Lower leg skin (tissue), 4 donors: ENCODE measurements at regions not wholly inside any gene's neighbourhood (a gene's known extent, or its start where the extent isn't known, plus 50 kb on each side); places are given as distances from the start of the nearest gene placed in this dataset.

Experiments used
- DNase-seq, 2 donors: peaks; one replicate each; pipeline ENCODE4 v3.0.0-alpha.2; 2019; ENCODE audit warnings: low spot score in 2 of 2
- H3K4me3 ChIP-seq: fragments of 200-600 bp; sonication (generic); 2 replicates; pipeline ENCODE4 v1.5.1; 2017; ENCODE audit warnings: mild to moderate bottlenecking, low read depth; ENCODE audit not compliant: poor library complexity, severe bottlenecking
- POLR2A ChIP-seq, 2 donors: fragments of 450-650 bp; IDR thresholded peaks; one replicate each; pipeline ENCODE4 v1.6.1; 2016 to 2017; ENCODE audit warnings: antibody characterized with exemption in 2 of 2, mild to moderate bottlenecking in 1 of 2, moderate library complexity in 1 of 2
- WGBS, 2 donors: methylation state at CpG; one replicate each; pipeline ENCODE4 v1.1.5; 2018; 5-methylcytosine and 5-hydroxymethylcytosine counted together
- intact Hi-C: fragments of 100-400 bp; cut with DNase I; formaldehyde crosslinking; loops from one replicate; pipeline ENCODE4 v1.15.0; 2023; ENCODE audit warnings: low total_unique reads
- TF ChIP-seq, protein P1 (sequence below), 3 donors: fragments of 450-650 bp; IDR thresholded peaks; one replicate each; pipeline ENCODE4 v1.5.1; 2016; ENCODE audit warnings: antibody characterized with exemption in 3 of 3, mild to moderate bottlenecking in 3 of 3, moderate library complexity in 2 of 3

DNA sequence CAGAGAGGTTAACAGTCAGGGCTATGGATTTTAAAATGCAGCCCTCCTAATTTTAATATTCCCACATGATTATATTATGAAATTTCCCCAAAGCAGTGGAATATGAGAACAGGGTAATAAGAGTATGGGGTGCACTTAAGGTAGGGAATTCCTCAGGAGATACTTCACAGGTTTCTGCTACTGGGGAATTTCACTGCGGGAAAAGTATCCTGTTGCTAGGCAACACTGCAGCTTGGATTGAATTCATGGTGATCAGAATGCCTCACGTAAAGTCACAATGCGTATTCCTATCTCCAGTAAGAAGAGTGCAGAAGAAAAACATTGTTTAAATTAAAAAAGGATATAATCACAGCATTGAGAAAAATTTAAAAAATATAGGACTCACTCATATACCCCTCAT lies 398.1 kb upstream of the RPS6KA3 start:
- no peak for DNase-seq
- 42 to 50% methylated on average over 3 of the region's 3 CpGs for WGBS, 2 donors
- TF ChIP-seq POLR2A (IDR thresholded peaks at IDR 0.05), result no peak
- TF ChIP-seq, protein P1, sequence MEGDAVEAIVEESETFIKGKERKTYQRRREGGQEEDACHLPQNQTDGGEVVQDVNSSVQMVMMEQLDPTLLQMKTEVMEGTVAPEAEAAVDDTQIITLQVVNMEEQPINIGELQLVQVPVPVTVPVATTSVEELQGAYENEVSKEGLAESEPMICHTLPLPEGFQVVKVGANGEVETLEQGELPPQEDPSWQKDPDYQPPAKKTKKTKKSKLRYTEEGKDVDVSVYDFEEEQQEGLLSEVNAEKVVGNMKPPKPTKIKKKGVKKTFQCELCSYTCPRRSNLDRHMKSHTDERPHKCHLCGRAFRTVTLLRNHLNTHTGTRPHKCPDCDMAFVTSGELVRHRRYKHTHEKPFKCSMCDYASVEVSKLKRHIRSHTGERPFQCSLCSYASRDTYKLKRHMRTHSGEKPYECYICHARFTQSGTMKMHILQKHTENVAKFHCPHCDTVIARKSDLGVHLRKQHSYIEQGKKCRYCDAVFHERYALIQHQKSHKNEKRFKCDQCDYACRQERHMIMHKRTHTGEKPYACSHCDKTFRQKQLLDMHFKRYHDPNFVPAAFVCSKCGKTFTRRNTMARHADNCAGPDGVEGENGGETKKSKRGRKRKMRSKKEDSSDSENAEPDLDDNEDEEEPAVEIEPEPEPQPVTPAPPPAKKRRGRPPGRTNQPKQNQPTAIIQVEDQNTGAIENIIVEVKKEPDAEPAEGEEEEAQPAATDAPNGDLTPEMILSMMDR (IDR thresholded peaks at IDR 0.05), result no peak
- intact Hi-C loops, result no loop called here
- H3K4me3 ChIP-seq, result no peak overlapping the region

DNA sequence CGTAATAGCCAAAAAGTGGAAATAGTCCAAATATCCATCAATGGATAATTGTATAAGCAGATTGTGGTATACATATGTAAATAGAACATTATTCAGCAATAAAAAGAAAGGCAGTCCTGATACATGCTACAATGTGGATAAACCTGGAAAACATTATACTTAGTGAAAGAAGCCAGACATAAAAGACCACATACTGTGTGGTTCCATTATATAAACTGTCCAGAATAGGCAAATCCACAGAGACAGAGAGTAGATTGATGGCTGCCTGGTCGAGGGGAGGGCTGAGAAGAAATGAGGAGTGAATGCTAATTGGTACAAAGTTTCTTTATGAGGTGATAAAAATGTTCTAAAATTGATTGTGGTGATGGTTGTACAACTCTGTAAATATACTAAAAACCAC lies 397.4 kb upstream of the RPS6KA3 start:
- WGBS, 2 donors, result 42 to 70% methylated on average over 2 of the region's 2 CpGs
- no peak for DNase-seq
- intact Hi-C loops, result no loop called here
- no peak for TF ChIP-seq POLR2A (IDR thresholded peaks at IDR 0.05)
- TF ChIP-seq, protein P1 (IDR thresholded peaks at IDR 0.05), result no peak
- no peak overlapping the region for H3K4me3 ChIP-seq

DNA sequence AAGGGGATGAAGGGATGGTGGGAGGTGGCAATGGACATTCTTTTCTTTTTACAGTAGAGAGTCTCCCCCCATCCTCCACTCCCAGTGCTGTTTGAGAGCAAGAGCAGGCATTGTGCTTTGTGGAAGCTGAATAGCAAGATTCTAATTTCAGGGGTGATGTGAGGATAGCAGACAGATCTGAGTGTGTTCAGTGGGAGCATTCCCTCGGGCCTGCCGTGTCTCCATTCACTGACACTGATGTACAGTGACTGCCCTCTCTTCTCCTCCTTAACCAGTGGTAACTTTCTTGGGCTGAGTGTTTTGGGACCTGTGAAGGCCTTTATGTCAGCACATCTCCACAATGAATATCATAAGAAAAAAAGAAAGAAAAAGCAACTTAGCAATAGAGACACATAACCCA lies 396.6 kb upstream of the RPS6KA3 start:
- WGBS, 2 donors, result 73 to 92% methylated on average over 2 of the region's 2 CpGs
- H3K4me3 ChIP-seq, result no peak overlapping the region
- intact Hi-C loops, result no loop called here
- no peak for DNase-seq
- TF ChIP-seq POLR2A (IDR thresholded peaks at IDR 0.05), result no peak
- TF ChIP-seq, protein P1 (IDR thresholded peaks at IDR 0.05), result no peak

DNA sequence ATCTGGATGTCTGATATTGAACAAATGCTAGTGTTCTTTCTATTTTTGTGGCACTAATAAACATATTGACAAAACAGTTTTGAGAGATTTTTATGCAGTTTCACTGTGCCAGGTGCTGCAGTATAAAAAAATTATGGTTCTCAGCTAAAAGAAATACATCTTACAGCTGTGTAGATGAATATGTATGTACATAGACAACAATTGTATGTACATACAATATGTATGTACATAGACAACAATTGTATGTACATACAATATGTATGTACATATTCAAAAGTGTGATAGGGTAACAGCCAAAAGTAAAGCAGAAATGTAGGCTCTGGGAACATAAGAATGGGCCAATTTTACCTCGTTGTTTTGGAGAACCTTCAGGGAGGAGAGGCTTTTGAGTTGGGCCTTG lies 390.0 kb upstream of the RPS6KA3 start:
- intact Hi-C loops, result no loop called here
- TF ChIP-seq POLR2A (IDR thresholded peaks at IDR 0.05), result no peak
- TF ChIP-seq, protein P1 (IDR thresholded peaks at IDR 0.05), result no peak
- H3K4me3 ChIP-seq, result no peak overlapping the region
- no peak for DNase-seq
- WGBS, 2 donors, result 77 to 91% methylated on average over 1 of the region's 1 CpG

DNA sequence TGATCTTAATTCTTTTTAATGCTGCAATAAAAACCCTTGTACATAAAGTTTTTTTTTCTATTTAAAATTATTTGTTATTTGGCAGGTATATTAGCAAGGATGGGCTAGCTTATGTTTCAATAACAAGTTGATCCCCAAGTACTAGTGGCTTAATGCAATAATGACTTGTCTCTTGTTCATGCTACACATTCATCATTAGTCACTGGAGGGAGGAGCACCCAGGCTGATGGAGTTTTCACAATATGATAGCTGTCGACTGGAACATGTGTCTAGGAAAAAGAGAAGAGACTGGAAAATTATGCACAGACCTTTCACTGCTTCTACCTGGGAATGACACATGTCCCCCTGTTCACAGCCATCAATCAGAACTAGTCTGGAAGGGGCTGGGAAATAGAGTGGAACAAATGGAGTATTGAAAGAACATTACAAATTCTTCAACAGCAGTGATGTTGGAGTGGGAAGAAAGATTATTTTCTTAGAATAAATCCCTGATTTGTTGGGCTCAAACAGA lies 387.9 kb upstream of the RPS6KA3 start:
- intact Hi-C loops, result no loop called here
- TF ChIP-seq, protein P1 (IDR thresholded peaks at IDR 0.05), result no peak
- no peak for TF ChIP-seq POLR2A (IDR thresholded peaks at IDR 0.05)
- DNase-seq, result no peak
- 61 to 65% methylated on average over 1 of the region's 1 CpG for WGBS, 2 donors
- no peak overlapping the region for H3K4me3 ChIP-seq

DNA sequence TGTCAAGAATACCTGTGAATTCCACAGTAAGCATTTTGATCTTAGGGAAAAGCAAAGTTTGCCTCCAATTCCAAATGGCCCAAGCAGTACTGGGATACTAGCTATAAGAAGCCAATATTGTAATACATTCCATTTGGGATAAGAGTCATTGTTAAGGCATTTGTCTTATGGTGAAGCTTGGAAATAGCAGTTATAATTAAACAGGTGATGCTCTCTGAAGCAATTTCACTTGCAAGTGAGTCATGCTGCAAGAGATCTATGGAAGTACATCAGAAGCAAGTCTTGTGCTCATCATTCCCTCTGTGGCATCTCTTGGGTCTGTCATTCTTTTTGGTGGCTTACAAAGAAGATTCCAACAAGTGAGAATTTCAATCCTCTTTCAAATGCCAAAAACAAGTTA lies 386.4 kb upstream of the RPS6KA3 start:
- intact Hi-C loops, result no loop called here
- H3K4me3 ChIP-seq, result no peak overlapping the region
- no peak for TF ChIP-seq POLR2A (IDR thresholded peaks at IDR 0.05)
- TF ChIP-seq, protein P1 (IDR thresholded peaks at IDR 0.05), result no peak
- no peak for DNase-seq
